OCI-LY7 (cell line): ENCODE measurements at regions not wholly inside any gene's neighbourhood (a gene's known extent, or its start where the extent isn't known, plus 50 kb on each side); places are given as distances from the start of the nearest gene placed in this dataset.

Experiments
- BruUV-seq: library from RNA; stranded (reverse); fragments of 400-500 nt; replicated peaks from 2 replicates; lab custom pipeline; 2021; lab: Mats Ljungman, UMichigan
- CTCF ChIA-PET: fragments of 300-600 bp; sonication (Branson Sonifier 250); formaldehyde crosslinking; loops from one replicate; lab custom pipeline; 2022; ENCODE audit warnings: antibody characterized with exemption; ENCODE audit not compliant: unreplicated experiment; lab: Charles Lee
- POLR2A ChIA-PET: fragments of 300-600 bp; sonication (Branson Sonifier 250); formaldehyde crosslinking; loops from one replicate; lab custom pipeline; 2022; ENCODE audit warnings: antibody characterized with exemption; lab: Charles Lee
- DNase-seq: peaks from one replicate; pipeline ENCODE4 v3.0.0-alpha.2; 2015; ENCODE audit warnings: low spot score
- H2AFZ ChIP-seq: fragments of 200-600 bp; sonication (generic), shearing (Covaris generic); 2 replicates; pipeline ENCODE4 v1.6.1; 2014; ENCODE audit warnings: mild to moderate bottlenecking, antibody characterized with exemption, low read length, moderate library complexity
- H3K27ac ChIP-seq: fragments of 200-600 bp; sonication (generic); 2 replicates; pipeline ENCODE4 v1.5.1; 2014; ENCODE audit warnings: mixed run types, low read depth, mild to moderate bottlenecking, moderate library complexity, low read length, inconsistent platforms; ENCODE audit not compliant: poor library complexity, severe bottlenecking
- H3K36me3 ChIP-seq: fragments of 200-600 bp; sonication (generic); 2 replicates; pipeline ENCODE4 v1.6.1; 2014; ENCODE audit warnings: mild to moderate bottlenecking, antibody characterized with exemption, low read length, moderate library complexity, mixed read lengths; ENCODE audit not compliant: insufficient read depth
- H3K4me1 ChIP-seq: fragments of 200-600 bp; sonication (generic); 2 replicates; pipeline ENCODE4 v1.5.1; 2014; ENCODE audit warnings: mild to moderate bottlenecking, low read length; ENCODE audit not compliant: insufficient read depth, poor library complexity, severe bottlenecking
- H3K4me2 ChIP-seq: fragments of 200-600 bp; sonication (generic); 2 replicates; pipeline ENCODE4 v1.6.1; 2014; ENCODE audit warnings: mild to moderate bottlenecking, low read length
- H3K4me3 ChIP-seq: fragments of 200-600 bp; sonication (generic); 2 replicates; pipeline ENCODE4 v1.5.1; 2014; ENCODE audit warnings: mild to moderate bottlenecking, low read depth, low read length; ENCODE audit not compliant: poor library complexity, severe bottlenecking
- H3K79me2 ChIP-seq: fragments of 200-600 bp; sonication (generic); 2 replicates; pipeline ENCODE4 v1.6.1; 2016; ENCODE audit warnings: low read depth, mild to moderate bottlenecking, low read length, moderate library complexity, mixed read lengths; ENCODE audit not compliant: insufficient read depth
- H3K9me2 ChIP-seq: fragments of 200-600 bp; sonication (generic); 2 replicates; pipeline ENCODE4 v1.6.1; 2016; ENCODE audit warnings: mild to moderate bottlenecking, low read length, mixed read lengths; ENCODE audit not compliant: insufficient read depth
- H3K9me3 ChIP-seq: fragments of 200-600 bp; sonication (generic); 2 replicates; pipeline ENCODE4 v1.6.1; 2014; ENCODE audit warnings: mild to moderate bottlenecking, mixed run types, low read length, mixed read lengths
- H4K20me1 ChIP-seq: fragments of 200-600 bp; sonication (generic); 2 replicates; pipeline ENCODE4 v1.6.1; 2014; ENCODE audit warnings: mild to moderate bottlenecking, antibody characterized with exemption, low read length, moderate library complexity, mixed read lengths; ENCODE audit not compliant: insufficient read depth
- CTCF ChIP-seq: fragments of 200-600 bp; sonication (generic); conservative IDR thresholded peaks from 2 replicates; pipeline ENCODE4 v1.5.1; 2014; ENCODE audit warnings: mild to moderate bottlenecking, antibody characterized with exemption, low read length, moderate library complexity, mixed read lengths
- EZH2phosphoT487 ChIP-seq: fragments of 200-600 bp; sonication (generic); IDR thresholded peaks from 2 replicates; pipeline ENCODE4 v1.6.1; 2018; ENCODE audit warnings: low read depth, borderline replicate concordance, mild to moderate bottlenecking, mixed run types, antibody characterized with exemption, low read length, moderate library complexity, mixed read lengths
- intact Hi-C: fragments of 100-400 bp; cut with micrococcal nuclease; formaldehyde crosslinking; loops from one replicate; pipeline ENCODE4 v1.10.0; 2022; ENCODE audit not compliant: unreplicated experiment

DNA sequence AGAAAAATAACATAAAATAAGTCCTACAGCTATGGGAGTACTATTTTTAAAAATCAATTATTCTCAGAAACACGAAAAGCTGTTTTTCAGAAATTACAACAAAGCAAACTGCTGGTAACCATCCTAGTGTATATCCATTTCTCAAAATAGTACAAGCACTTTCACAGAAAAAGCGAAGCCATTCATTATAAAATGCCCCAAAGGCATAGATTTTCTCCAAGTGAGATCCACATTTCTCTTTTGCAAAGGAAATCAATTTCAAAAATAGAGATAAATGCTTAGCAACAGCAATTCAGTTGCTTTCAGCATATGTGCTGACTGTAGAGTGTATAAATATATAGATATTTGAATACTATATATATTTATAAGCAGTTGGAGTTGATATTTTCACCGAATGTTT lies 1266.3 kb downstream of the SI start:
- H2AFZ ChIP-seq, result no peak overlapping the region
- H3K36me3 ChIP-seq, result no peaks in the 10 kb centered on the region
- no peak overlapping the region for H3K4me2 ChIP-seq
- no TSS peak for BruUV-seq
- POLR2A ChIA-PET, result no interaction called here
- CTCF ChIA-PET, result no interaction called here
- H3K4me1 ChIP-seq, result no peaks in the 10 kb centered on the region
- intact Hi-C loops, result no loop called here
- no peak for TF ChIP-seq CTCF
- no peak for TF ChIP-seq EZH2phosphoT487
- H3K9me2 ChIP-seq, result no peaks in the 10 kb centered on the region
- H3K27ac ChIP-seq, result no peak overlapping the region
- no peak for DNase-seq
- H3K79me2 ChIP-seq, result no peaks in the 10 kb centered on the region
- H4K20me1 ChIP-seq, result no peaks in the 10 kb centered on the region
- 0 out of 2 replicates have a peak, but pooled peaks cover 6% of the 10 kb centered on the region for H3K9me3 ChIP-seq
- H3K4me3 ChIP-seq, result no peak overlapping the region

DNA sequence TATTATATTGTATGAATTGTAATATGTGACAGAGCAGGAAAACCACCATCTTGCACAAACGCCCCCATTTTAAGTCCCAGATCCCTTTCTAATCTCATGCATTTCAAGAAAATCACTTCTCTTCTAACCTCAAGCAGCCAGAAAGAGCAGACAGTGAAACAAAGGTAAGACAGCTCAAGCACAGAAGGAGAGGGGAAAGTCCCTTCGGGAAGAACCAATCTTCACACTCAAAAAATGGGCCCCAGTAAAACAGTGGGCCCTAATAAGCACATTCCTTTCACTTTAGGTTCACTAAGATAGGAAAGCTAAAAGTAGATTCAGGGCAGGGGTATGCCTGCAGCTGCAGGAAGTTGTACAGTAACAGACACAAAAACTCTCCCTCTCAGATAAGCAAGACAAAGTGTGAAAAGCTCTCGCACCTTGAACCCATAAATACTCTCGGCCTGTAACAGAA lies 1268.7 kb downstream of the SI start:
- intact Hi-C loops, result no loop called here
- ChIA-PET CTCF (no interaction called here), POLR2A (interaction anchor here (0.9 to 1.1 kb wide), 2 partner anchors 9 to 414 kb away, joined by 3 read pairs; no protein-coding TSS in a partner anchor)
- no peaks in the 10 kb centered on the region for H3K36me3 ChIP-seq
- peak overlapping the region; percentile 19 for H3K27ac ChIP-seq
- no peaks in the 10 kb centered on the region for H3K4me1 ChIP-seq
- no TSS peak for BruUV-seq
- 0 out of 2 replicates have a peak overlapping the region, but pooled peaks have one; percentile 19 for H3K4me2 ChIP-seq
- no peak overlapping the region for H3K4me3 ChIP-seq
- no peaks in the 10 kb centered on the region for H4K20me1 ChIP-seq
- no peaks in the 10 kb centered on the region for H3K79me2 ChIP-seq
- TF ChIP-seq CTCF (no peak), EZH2phosphoT487 (no peak)
- DNase-seq, result peak; percentile 5
- 0 out of 2 replicates have a peak, but pooled peaks cover 3% of the 10 kb centered on the region for H3K9me3 ChIP-seq
- H3K9me2 ChIP-seq, result no peaks in the 10 kb centered on the region
- peak overlapping the region; percentile 54; the same call in 1 of the 2 replicates for H2AFZ ChIP-seq

DNA sequence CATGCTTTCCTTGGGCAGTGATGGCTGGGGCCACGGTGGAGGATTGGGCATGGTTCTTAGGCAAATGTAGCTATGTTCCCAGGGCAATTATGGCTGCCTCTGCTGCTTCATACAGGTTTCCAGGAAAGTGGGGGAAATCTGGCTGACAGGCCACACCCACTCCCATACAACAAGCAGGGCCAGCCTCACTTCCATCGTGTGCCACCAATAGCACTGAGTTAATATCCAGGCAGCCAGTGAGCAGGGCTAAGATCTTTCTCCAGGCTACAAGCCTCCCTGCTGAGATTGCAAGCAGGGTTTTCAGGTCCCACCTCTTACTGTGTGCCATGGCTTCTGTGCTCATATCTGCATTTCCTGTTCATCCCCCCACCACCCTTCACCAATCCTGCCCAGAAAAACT lies 1291.9 kb downstream of the SI start:
- Histone ChIP-seq H3K4me1 (no peaks in the 10 kb centered on the region), H2AFZ (no peak overlapping the region), H3K9me2 (no peaks in the 10 kb centered on the region), H3K36me3 (no peaks in the 10 kb centered on the region), H4K20me1 (no peaks in the 10 kb centered on the region), H3K27ac (no peak overlapping the region), H3K9me3 (no peaks in the 10 kb centered on the region), H3K4me3 (no peak overlapping the region), H3K4me2 (no peak overlapping the region), H3K79me2 (no peaks in the 10 kb centered on the region)
- ChIA-PET POLR2A (no interaction called here), CTCF (no interaction called here)
- intact Hi-C loops, result no loop called here
- DNase-seq, result no peak
- BruUV-seq, result no TSS peak
- TF ChIP-seq EZH2phosphoT487, result no peak
- no peak for TF ChIP-seq CTCF
